T follicular helper cell (primary cell): ENCODE measurements at regions not wholly inside any gene's neighbourhood (a gene's known extent, or its start where the extent isn't known, plus 50 kb on each side); places are given as distances from the start of the nearest gene placed in this dataset.
"Not testable (repeated sequence)": the region's sequence is repeated elsewhere in the genome, so short reads cannot be mapped to it uniquely, and the experiment has no call there.

Experiments used
- DNase-seq: peaks from one replicate; pipeline ENCODE4 v3.0.0-alpha.2; 2020; ENCODE audit warnings: low read depth

DNA sequence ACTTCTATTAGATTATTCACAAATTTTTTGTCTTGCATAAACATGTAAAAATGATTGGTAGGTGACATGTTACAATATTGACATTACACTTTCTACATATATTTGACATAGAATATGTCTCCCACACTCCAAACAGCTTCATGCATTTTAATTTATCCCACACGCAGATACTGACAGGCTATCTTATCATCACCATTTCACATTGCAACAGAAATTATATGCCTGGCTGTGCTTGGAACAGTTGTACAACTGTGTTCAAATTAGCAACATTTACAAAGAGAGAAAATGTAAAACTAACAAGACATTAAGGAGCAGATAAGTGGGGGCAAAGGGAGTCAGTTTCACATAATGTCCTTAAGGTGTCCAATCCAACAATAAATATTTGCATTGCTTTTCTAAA lies 1208.5 kb downstream of the NSUN3 start:
- no peak for DNase-seq

DNA sequence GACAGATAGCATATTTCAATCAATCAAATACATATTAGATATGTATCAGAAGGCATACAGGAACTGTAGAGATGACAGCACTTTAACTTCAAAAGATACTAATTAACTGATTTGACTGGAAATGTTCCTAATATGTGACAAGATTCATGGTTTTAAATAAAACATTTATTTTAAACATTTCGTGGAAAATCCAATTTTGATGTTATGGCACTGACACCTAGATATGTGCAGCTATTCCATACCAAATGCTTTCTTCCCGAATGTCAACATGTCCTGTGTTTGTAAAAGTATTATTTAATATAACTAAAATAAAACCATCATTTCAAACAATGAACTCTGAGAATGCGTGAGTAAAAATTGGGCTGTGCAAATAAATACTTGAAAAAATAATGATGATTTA lies 1209.3 kb downstream of the NSUN3 start:
- no peak for DNase-seq

DNA sequence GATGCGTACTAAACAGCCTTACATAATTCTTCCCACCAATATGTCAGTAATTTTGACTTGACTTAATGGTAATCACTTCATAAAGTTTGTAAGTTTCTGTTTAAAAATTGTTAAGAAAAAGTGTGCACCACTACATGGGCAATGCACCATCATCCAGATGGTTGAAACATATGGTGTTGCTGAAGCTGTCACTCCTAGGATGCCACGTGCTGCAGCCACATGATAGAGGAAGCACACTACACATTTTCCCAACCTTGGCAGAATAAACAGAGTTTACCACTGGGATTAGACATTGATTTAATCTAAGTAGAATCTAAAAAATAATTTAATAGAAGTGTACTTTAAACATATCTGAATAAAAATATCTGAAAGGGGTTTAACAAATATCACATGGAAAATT lies 1209.9 kb downstream of the NSUN3 start:
- DNase-seq, result no peak

GRCh38 chr3:95277613-95278012 lies 1214.8 kb downstream of the NSUN3 start:
- DNase-seq, result no peak

GRCh38 chr3:95280711-95281352 lies 1218.0 kb downstream of the NSUN3 start:
- no peak for DNase-seq

GRCh38 chr3:95289295-95289694 lies 1226.4 kb downstream of the NSUN3 start:
- DNase-seq, result no peak

DNA sequence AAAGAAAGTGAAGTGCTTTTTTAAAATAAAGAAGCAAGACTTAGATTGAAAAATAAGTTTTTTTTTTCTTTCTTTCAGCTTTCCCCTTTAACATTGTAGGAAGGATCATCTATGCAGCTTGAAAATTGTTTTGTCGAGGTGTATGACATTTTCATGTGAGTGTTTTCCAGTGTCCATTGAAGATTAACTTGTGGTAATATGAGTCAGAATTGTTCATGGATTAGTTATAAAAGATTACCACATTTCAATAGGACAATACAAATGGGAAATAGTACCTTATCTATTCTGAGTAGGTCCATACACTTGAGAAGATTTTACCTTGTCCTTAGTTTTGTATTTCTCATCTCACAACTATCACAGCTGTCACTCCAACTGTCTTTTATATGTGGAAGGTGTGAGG lies 1234.7 kb downstream of the NSUN3 start:
- no peak for DNase-seq

- DNase-seq, result no peak
Measured at GRCh38 chr3:95302044-95302443, 1239.2 kb downstream of the NSUN3 start.

DNA sequence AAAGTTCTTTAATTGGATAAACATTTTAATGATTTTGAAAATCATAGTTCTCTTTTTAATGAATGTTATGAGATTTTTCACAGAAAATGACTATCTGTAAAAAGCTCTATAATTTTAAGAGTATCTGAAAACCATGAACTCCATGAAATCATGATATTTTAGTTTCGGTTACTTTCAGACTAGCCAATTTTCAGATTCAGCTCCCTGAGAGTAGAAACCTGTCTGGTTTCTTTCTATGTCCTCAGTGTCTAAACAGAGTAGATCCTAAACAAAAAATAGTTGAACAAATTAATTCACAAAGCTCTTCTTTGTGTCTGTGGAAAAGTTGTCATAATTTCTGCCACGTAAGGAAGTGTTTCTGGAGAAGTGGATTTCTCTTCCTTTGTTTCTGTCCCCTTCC lies 1247.7 kb downstream of the NSUN3 start:
- no peak for DNase-seq

GRCh38 chr3:95311272-95311671 lies 1248.4 kb downstream of the NSUN3 start:
- DNase-seq, result no peak

DNA sequence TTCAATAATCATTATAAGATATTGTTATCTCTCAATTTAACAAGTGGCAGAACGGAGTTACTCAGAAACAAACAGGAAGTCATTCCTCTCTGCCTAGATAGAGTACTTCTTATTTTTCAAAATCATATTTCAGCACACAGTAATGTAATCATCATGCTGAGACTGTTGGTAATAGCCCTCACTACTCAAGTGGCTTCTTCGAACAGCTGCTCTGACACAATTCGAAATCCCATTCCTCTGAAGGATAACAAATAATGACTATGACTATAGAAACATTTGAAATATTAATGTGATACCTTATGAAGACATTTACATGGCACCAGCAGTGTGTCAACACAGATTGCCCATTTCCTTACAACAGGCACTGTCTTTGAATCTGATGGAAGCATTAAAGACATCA lies 1249.8 kb downstream of the NSUN3 start:
- DNase-seq, result no peak

GRCh38 chr3:95319921-95320494 lies 1257.1 kb downstream of the NSUN3 start:
- DNase-seq, result no peak

DNA sequence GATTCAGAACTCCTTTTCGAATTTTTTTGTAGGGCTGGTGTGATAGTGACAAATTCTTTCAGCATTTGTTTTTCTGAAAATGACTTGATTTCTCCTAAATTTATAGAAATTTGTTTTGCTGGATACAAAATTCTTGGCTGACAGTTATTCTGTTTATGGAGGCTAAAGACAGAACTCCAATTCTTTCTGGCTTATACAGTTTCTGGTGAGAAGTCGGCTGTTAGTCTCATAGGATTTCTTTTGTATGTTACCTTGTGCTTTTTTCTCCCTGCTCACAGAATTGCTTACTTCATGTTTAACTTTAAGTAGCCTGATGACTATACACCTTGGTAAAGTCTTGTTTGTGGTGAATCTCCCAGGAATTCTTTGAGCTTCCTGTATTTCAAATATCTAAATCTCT lies 1264.6 kb downstream of the NSUN3 start:
- DNase-seq, result no peak

GRCh38 chr3:95333826-95334225 lies 1271.0 kb downstream of the NSUN3 start:
- DNase-seq, result no peak

DNA sequence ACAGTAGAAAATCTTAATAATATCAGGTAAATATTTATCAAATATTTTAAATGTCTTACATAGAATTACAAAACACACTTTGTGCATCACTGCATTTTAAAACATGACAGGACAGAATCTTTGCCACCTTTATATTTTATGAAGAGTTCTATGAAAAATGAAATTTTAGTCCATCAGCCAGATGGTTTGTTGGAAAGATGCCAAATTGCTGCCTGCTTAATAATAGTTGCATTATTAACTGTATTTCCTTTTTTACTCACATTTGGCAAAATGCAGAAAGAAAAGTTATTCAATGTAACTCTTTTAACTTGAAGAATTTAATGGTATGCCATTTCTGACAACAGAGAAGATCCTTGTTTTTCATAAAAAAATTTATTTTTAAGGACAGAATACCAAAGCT lies 1271.6 kb downstream of the NSUN3 start:
- DNase-seq, result no peak

GRCh38 chr3:95335517-95335916 lies 1272.7 kb downstream of the NSUN3 start:
- DNase-seq, result no peak

DNA sequence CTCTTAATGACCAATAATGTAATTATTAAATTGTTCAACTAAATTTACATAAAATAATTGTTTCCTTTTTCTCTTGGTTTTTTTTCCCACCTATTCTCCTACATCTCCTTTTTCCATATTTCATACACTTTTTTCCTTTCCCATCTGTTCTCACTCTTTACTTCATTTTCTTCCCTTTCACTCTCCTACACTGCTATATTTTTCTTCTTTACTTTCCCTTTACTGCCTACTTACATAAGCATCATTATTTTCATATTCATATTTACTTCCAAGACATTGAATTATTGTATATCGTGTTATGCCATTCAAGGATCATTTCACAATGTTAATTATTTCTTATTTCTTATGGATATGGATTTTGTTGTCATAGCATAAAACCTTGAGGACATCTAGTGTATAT lies 1275.6 kb downstream of the NSUN3 start:
- no peak for DNase-seq

GRCh38 chr3:95341314-95341713 lies 1278.5 kb downstream of the NSUN3 start:
- no peak for DNase-seq

DNA sequence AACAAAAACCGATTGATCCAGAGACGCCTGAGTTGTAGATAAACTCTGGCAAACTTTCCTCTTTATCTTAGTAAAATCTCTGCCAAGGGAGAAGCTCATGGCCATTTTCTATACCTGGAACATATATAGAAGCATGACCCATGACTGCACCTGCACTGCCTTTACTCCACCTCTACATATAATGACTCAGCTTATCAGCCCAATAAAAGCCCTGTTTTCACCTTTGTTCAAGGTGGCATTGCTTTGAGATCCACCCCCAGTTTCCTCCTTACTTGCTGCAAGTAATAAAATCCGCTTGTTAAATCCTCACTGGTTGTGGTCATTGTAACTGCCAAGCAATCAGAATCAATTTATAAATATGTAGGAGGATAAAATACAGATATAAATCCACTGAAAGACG lies 1280.4 kb downstream of the NSUN3 start:
- no peak for DNase-seq

GRCh38 chr3:95343767-95344166 lies 1280.9 kb downstream of the NSUN3 start:
- DNase-seq, result no peak

DNA sequence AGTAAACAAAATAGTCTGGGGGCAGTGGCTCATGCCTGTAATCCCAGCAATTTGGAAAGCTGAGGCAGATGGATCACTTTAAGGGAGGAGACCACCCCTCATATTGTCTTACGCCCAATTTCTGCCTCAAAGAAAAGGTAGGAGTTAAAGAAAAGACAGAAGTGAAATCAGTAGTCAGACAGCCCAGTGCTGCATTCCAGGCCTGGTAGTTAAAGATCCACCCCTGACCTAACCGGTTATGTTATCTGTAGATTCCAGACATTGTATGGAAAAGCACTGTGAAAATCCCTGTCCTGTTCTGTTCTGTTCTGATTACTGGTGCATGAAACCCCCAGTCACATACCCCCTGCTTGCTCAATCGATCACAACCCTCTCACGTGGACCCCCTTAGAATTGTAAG lies 1285.1 kb downstream of the NSUN3 start:
- not testable (repeated sequence) for DNase-seq

DNA sequence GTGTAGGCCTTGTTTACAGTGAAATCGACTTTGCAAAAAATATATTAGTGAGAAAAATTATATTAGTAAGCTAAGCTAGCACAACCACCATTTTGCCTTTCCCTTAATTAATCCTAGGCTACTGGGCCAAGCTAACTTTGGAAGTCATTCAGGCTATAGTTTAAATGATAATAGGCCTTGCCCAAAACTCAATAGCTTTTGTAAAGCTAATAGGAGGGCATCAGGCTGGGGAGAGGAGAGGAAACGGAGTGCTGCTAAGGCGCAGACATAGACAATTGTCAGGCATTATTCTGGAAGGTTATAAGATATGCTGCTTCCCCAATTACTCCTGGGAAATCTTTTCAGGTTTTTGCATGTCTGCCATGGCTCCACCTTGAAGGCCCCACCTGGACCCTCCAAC lies 1286.0 kb downstream of the NSUN3 start:
- DNase-seq, result no peak

DNA sequence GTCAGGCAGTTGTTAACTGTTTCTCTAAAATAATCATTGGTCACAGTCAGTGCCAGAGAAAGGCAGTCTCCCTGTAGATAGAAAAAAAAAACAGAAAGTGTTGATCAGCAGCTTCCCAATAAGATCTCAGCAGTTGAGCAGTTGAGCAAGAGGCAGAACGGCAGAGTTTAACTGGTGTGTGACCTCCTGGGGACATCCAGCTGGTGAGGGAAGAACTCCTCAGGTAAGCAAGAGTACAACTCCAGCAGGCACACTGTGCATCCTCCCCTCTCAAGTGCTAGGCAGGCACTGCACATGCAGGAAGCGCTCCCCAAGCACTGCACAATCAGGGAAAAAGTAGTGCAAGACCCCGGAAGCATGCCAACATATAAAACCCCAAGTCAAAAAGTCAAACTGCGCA lies 1287.2 kb downstream of the NSUN3 start:
- DNase-seq, result no peak

DNA sequence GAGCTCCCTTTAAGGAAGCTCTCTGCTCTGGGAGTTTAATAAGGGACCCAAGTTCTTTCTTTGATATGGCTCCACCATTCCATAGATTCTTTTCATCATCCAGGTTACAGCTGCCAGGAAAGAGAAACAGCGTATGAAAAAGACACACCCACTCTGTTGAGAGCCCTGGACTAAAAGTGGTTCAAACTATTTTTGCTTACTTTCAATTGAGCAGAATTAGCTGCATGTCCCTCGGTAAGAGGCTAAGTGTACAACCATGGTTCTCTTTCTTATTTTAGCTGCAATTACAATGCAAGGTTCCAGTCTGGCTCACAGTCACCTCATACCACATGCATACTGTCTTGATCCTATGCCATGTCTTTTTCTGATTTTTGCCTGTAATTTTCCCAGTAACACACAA lies 1288.3 kb downstream of the NSUN3 start:
- DNase-seq, result no peak
